Activated CD4-positive, CD25-positive, alpha-beta regulatory T cell (primary cell): ENCODE measurements at regions not wholly inside any gene's neighbourhood (a gene's known extent, or its start where the extent isn't known, plus 50 kb on each side); places are given as distances from the start of the nearest gene placed in this dataset.

Experiments
- DNase-seq, 4 experiments: peaks; one replicate each; lab custom pipeline; 2025; lab: John Stamatoyannopoulos, UW

- DNase-seq, result no peak
Observed at GRCh38 chr10:64506963-64507362, 985.8 kb downstream of the REEP3 start.

GRCh38 chr10:64507651-64508028 lies 986.4 kb downstream of the REEP3 start:
- no peak for DNase-seq

- no peak for DNase-seq
Observed at GRCh38 chr10:64508029-64508661, 986.9 kb downstream of the REEP3 start.

- no peak for DNase-seq
Observed at GRCh38 chr10:64515970-64516699, 994.9 kb downstream of the REEP3 start.

- DNase-seq, result no peak
Observed at GRCh38 chr10:64518456-64518855, 997.3 kb downstream of the REEP3 start.

GRCh38 chr10:64519427-64519826 lies 998.2 kb downstream of the REEP3 start:
- DNase-seq, result no peak

- DNase-seq, result no peak
Observed at GRCh38 chr10:64519831-64520230, 998.6 kb downstream of the REEP3 start.

- no peak for DNase-seq
Observed at GRCh38 chr10:64523065-64523759, 1002.0 kb downstream of the REEP3 start.

- no peak for DNase-seq
Observed at GRCh38 chr10:64528294-64529002, 1007.2 kb downstream of the REEP3 start.

GRCh38 chr10:64529003-64529350 lies 1007.8 kb downstream of the REEP3 start:
- DNase-seq, result no peak

GRCh38 chr10:64534616-64535015 lies 1013.4 kb downstream of the REEP3 start:
- DNase-seq, result no peak

- no peak for DNase-seq
Observed at GRCh38 chr10:64535131-64535867, 1014.1 kb downstream of the REEP3 start.

GRCh38 chr10:64537112-64537511 lies 1015.9 kb downstream of the REEP3 start:
- DNase-seq, result no peak

- DNase-seq, result no peak
Observed at GRCh38 chr10:64537928-64538327, 1016.7 kb downstream of the REEP3 start.

GRCh38 chr10:64546073-64546472 lies 1024.9 kb downstream of the REEP3 start:
- no peak for DNase-seq

GRCh38 chr10:64547168-64547567 lies 1026.0 kb downstream of the REEP3 start:
- DNase-seq, result no peak

GRCh38 chr10:64555666-64556065 lies 1034.5 kb downstream of the REEP3 start:
- no peak for DNase-seq

- no peak for DNase-seq
Observed at GRCh38 chr10:64558094-64558835, 1037.1 kb downstream of the REEP3 start.

- no peak for DNase-seq
Observed at GRCh38 chr10:64571056-64571455, 1049.9 kb downstream of the REEP3 start.

- no peak for DNase-seq
Observed at GRCh38 chr10:64573623-64574325, 1052.6 kb downstream of the REEP3 start.

- no peak for DNase-seq
Observed at GRCh38 chr10:64574371-64574770, 1053.2 kb downstream of the REEP3 start.
